Muscle layer of colon (tissue), 2 donors: ENCODE measurements at regions not wholly inside any gene's neighbourhood (a gene's known extent, or its start where the extent isn't known, plus 50 kb on each side); places are given as distances from the start of the nearest gene placed in this dataset.

Experiments
- H3K27ac ChIP-seq: one replicate; pipeline ENCODE4 v1.7.0; 2013; ENCODE audit warnings: low read depth, mild to moderate bottlenecking, low read length, moderate library complexity
- H3K27me3 ChIP-seq, 2 donors: one replicate each; pipeline ENCODE4 v1.7.0; 2013; ENCODE audit warnings: low read length in 2 of 2, mild to moderate bottlenecking in 2 of 2; ENCODE audit not compliant: insufficient read depth in 2 of 2, control insufficient read depth in 1 of 2
- H3K36me3 ChIP-seq: one replicate; pipeline ENCODE4 v1.7.0; 2013; ENCODE audit warnings: mild to moderate bottlenecking, low read length; ENCODE audit not compliant: insufficient read depth
- H3K4me1 ChIP-seq: one replicate; pipeline ENCODE4 v1.7.0; 2013; ENCODE audit warnings: mild to moderate bottlenecking, low read length; ENCODE audit not compliant: insufficient read depth
- H3K4me3 ChIP-seq, 2 donors: one replicate each; pipeline ENCODE4 v1.7.0; 2013; ENCODE audit warnings: low read length in 2 of 2, low read depth in 1 of 2, mild to moderate bottlenecking in 1 of 2, moderate library complexity in 1 of 2
- H3K9ac ChIP-seq: one replicate; pipeline ENCODE4 v1.7.0; 2013; ENCODE audit warnings: low read length
- H3K9me3 ChIP-seq: one replicate; pipeline ENCODE4 v1.7.0; 2013; ENCODE audit warnings: mild to moderate bottlenecking, low read length
- donor health status: abdominal sarcoma.
- donor health status: Adenocarcinoma of cecum.

DNA sequence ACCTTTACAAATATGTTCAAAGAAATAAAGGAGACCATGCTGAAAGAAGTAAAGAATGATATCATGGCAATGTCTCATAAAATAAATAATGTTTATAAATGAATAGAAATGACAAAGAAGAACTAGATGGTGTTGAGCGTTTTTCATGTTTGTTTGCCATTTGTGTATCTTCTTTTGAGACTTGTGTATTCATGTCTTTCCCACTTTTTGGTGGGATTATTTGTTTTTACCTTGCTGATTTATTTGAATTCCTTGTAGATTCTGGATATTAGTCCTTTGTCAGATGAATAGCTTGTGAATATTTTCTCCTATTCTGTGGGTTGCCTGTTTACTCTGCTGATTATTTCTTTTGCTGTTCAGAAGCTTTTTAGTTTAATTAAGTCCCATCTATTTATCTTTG lies 732.4 kb downstream of the FAT4 start:
- no peaks in the 10 kb centered on the region for H3K9me3 ChIP-seq
- no peaks in the 10 kb centered on the region for H3K36me3 ChIP-seq
- no peaks in the 10 kb centered on the region for H3K27me3 ChIP-seq
- H3K27ac ChIP-seq: no peak overlapping the region
- no peak overlapping the region for H3K9ac ChIP-seq
- H3K4me1 ChIP-seq: peaks cover 5% of the 10 kb centered on the region
- H3K4me3 ChIP-seq: no peak overlapping the region

DNA sequence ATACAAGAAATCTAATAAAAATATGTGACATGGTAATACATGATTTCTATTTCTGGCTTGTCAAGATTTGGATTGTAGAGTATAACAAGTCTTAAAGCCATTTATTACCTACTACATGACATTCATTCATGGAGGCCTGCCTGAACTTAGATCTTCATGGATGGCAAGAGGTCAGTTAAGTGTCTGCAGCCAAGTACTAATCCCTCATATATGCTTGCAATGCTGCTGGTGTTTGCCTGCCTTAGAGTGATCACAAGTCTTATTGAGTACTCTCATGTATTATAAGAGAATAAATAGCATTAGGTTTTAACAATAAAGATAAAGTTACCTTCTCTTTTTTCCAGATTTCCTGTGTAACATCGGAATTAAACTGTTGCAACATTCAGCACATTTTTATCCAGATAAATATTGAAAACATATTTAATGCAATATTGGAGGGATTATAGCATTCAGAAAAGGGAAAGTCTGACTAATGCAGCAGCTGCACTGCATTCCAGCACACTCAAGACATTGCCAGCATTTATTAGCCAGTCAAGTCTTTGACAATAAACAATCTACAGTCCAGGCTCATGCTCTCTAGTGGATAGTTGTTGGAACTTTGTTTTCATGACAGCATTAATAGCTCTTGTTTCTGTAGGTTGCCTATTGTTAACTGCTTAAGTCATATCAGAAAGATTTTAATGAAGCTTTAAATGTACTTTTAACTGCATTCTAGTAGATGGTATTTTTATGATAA lies 737.1 kb downstream of the FAT4 start:
- Histone ChIP-seq H3K4me1 (peaks cover 8% of the 10 kb centered on the region), H3K36me3 (no peaks in the 10 kb centered on the region), H3K4me3 (no peak overlapping the region), H3K9ac (no peak overlapping the region), H3K9me3 (no peaks in the 10 kb centered on the region), H3K27ac (no peak overlapping the region), H3K27me3 (no peaks in the 10 kb centered on the region)

DNA sequence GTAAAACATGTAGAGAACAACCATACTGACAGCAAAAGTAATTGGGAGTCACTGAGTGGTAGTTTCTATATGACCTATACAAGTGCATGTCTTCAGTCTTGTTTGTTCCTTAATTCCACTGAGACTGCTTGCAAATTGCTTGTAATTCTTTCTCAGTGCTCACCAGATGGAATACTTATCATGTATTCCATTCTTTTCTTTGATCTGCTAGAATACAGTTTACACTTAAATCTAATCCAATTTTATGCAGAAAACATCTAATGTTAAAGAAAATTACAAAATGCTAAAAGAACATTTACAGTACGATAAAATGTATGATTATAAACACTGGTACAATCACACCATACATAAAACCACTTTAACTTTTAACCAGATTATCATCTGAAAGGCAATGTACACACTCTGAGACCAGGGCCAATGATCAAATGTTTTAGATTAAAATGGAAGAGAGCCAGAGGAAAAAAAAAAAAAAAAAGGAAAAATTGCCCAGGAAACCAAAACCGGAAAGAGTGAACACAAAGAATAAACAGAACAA lies 741.4 kb downstream of the FAT4 start:
- Histone ChIP-seq H3K4me1 (peaks cover 8% of the 10 kb centered on the region), H3K27me3 (no peaks in the 10 kb centered on the region), H3K36me3 (no peaks in the 10 kb centered on the region), H3K4me3 (no peak overlapping the region), H3K9ac (no peak overlapping the region), H3K9me3 (no peaks in the 10 kb centered on the region), H3K27ac (no peak overlapping the region)

DNA sequence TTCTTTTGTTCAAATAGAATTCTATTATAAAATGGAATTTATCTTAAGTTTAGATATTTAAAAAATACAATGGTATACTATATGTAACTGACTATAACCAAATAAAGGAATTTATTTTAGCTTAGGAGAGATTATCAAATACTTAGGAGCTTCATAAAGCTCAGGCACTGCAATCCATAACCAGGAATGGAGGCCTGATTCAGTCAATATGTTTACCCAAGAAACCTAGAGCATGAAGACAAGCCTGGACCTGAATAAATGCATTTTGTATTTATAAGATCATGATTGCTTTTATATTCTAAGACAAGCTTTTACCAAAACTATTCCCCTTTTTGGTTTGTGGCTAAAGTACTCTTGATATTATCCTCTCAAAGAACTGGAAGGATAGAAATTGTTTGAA lies 742.6 kb downstream of the FAT4 start:
- Histone ChIP-seq H3K9me3 (no peaks in the 10 kb centered on the region), H3K9ac (no peak overlapping the region), H3K27me3 (no peaks in the 10 kb centered on the region), H3K4me3 (no peak overlapping the region), H3K36me3 (no peaks in the 10 kb centered on the region), H3K27ac (no peak overlapping the region), H3K4me1 (peaks cover 3% of the 10 kb centered on the region)

DNA sequence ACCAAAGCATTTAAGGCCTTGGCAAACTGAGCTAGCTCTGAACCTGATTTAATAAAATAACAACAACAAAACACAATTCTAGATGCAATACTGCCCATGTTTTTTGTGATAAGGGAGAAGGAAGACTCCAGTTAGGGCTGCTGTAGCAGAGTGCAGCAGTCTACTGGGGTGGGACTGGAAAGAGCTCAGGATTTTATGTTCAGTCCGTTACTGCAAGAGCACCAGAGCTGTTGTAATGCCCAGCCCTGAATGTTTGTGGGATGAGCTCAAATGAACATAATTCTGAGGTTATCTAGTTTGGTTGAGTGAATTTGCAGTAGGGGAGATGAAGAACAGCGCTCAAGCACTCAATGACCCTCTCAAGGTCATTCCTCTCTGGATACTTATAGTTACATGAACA lies 743.8 kb downstream of the FAT4 start:
- H3K4me1 ChIP-seq: no peaks in the 10 kb centered on the region
- H3K36me3 ChIP-seq: no peaks in the 10 kb centered on the region

DNA sequence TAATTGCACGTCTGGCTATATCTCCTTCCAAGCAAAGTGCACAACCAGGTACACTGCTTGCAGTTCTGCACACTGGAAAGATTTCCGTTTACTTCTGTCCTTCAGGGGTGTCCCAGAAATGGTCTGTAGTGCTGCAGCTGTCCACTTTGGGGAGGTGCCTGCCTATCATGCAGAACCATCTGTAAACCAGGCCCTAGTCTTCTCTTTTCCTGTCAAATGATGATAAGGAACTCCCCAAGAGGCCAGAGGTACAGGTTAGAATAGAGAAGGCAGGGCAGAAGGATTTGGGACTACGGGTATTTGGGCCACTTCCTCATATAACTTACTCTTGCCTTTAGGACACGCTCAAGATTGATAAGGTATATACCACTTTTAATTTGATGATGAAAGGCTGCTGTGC lies 746.9 kb downstream of the FAT4 start:
- Histone ChIP-seq H3K9ac (no peak overlapping the region), H3K27ac (no peak overlapping the region), H3K4me3 (no peak overlapping the region), H3K4me1 (no peaks in the 10 kb centered on the region), H3K9me3 (no peaks in the 10 kb centered on the region), H3K36me3 (no peaks in the 10 kb centered on the region), H3K27me3 (no peaks in the 10 kb centered on the region)

More for the DNA sequence above, 743.8 kb downstream of the FAT4 start:
- no peak overlapping the region for H3K4me3 ChIP-seq
- H3K27me3 ChIP-seq: no peaks in the 10 kb centered on the region
- H3K9me3 ChIP-seq: no peaks in the 10 kb centered on the region
- no peak overlapping the region for H3K27ac ChIP-seq
- H3K9ac ChIP-seq: no peak overlapping the region

DNA sequence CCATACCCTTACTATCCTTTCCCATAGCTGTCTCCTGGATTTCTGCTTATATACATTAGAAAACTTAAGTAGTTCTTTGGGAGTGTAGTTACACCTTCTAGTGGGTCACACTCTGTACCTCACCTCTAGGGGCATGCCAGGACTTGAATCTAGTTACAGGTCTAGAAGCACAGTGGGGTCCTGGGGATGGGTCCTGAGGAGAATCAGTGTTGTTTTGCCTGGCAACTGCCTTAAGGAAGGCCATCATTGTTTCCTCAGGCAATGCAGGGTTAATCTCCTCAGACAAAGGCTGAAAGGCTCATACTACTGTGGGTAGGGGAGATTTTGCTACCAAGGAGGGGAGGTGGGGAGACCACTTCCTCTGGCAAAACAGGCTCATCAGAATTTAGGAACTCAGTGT lies 750.3 kb downstream of the FAT4 start:
- no peak overlapping the region for H3K9ac ChIP-seq
- no peaks in the 10 kb centered on the region for H3K36me3 ChIP-seq
- H3K4me1 ChIP-seq: no peaks in the 10 kb centered on the region
- H3K4me3 ChIP-seq: no peak overlapping the region
- H3K9me3 ChIP-seq: no peaks in the 10 kb centered on the region
- H3K27me3 ChIP-seq: no peaks in the 10 kb centered on the region
- no peak overlapping the region for H3K27ac ChIP-seq

DNA sequence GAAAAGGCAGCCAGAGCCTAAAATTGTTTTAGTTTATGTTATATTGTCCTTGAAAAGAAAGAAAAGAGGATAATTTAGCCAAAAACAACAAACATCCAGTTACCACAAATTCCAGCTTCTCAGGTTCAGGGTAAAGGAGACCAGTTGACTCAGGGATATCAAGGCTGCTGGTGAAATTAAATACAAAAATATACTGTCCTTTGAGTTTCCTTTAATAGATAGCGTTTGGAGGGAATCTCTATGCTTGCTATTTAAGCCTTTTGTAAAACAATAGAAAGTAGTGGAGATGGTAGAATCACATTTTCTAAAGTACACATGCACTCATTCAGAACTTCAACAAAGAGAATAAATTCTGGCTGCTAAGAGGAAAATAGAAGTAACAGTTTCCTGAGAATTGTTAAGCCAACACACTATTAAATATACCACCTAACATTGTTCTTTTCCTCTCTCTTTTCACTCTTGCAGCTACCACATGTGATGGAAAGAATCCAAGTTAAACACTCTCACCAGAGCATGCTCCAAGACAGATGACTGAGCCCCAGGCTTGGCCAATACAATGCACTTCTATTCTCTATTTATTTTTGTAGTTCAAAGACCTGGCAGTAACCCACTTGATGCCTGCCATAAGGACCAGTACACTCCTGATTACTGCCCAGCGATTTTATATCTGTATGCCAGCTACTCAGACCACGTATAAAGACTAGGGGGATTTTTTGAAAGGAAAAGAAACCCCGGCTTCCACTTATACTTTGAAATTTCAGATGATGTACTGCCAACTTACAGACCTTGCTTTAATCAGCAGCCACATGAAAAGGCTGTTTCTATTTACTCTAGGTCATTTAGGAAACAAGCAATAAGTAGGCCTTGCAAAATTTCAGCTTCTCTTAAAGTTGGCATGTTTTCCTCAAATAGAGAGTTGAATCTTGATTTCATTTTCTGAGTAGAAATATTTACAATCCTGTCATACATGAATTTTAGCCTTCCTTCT lies 756.9 kb downstream of the FAT4 start:
- H3K27ac ChIP-seq: no peak overlapping the region
- H3K36me3 ChIP-seq: no peaks in the 10 kb centered on the region
- H3K4me1 ChIP-seq: peaks cover 17% of the 10 kb centered on the region
- no peak overlapping the region for H3K4me3 ChIP-seq
- H3K27me3 ChIP-seq: no peaks in the 10 kb centered on the region
- H3K9ac ChIP-seq: no peak overlapping the region
- no peaks in the 10 kb centered on the region for H3K9me3 ChIP-seq

DNA sequence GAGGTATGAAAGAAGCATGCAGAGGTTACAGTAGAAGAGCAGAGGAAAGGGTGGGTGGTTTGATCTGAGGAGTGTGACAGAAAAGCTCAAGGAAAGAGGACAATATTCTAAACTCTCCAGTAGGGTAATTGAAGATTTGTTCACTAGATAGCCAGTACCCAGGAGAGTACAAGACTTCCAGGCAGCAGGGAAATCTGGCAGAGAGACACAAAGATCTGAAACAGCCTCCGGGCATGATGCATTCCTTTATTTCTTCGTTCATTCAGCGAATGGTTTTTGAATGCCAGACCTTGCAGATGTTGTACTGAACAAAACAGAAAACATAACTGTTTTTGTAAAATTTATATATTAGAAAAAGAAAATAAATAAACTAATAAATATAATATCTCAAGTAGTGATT lies 766.6 kb downstream of the FAT4 start:
- H3K4me3 ChIP-seq: no peak overlapping the region

DNA sequence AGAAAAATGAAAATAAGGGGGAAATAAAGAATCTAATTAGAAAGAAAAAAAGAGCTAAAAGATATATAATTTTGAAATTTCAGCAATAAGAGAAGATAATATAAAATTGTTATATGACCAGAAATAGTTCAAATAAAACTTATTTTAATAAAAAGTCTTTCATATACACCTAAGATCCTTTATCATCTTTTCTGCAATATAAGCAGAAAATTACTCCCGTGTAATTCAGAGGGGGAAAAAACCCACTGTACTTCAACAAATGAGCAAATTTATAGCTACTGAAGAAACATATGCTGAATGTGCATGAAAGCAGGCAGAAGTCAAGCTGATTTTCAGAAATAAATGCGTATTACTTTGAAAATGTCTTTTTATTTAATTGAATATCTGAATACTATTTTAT lies 771.3 kb downstream of the FAT4 start:
- H3K36me3 ChIP-seq: no peaks in the 10 kb centered on the region
- no peaks in the 10 kb centered on the region for H3K9me3 ChIP-seq
- no peak overlapping the region for H3K9ac ChIP-seq
- H3K27me3 ChIP-seq: no peaks in the 10 kb centered on the region
- H3K4me1 ChIP-seq: no peaks in the 10 kb centered on the region
- no peak overlapping the region for H3K4me3 ChIP-seq
- no peak overlapping the region for H3K27ac ChIP-seq

More for the DNA sequence above, 766.6 kb downstream of the FAT4 start:
- H3K9ac ChIP-seq: no peak overlapping the region
- H3K36me3 ChIP-seq: no peaks in the 10 kb centered on the region
- no peak overlapping the region for H3K27ac ChIP-seq
- H3K4me1 ChIP-seq: no peaks in the 10 kb centered on the region
- no peaks in the 10 kb centered on the region for H3K9me3 ChIP-seq
- no peaks in the 10 kb centered on the region for H3K27me3 ChIP-seq

DNA sequence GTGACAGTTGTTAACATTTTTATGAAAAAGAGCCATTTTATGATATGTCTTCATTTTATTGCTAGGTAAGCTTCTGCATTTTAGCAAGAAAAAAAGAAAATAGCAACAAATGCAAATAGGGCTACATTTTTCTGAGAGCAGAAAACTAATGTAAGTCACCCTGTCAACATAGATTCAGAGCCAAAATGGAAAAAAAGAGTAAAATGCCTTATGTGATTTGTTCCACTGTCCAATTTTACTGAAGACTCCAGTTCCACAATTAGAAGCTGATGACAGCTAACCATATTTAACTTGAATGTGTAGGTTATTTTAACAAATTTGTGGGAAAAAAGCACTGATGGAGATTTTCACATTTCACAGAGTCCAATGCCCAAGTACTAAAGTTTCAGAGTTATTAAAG lies 772.3 kb downstream of the FAT4 start:
- H3K9ac ChIP-seq: no peak overlapping the region
- H3K4me1 ChIP-seq: no peaks in the 10 kb centered on the region

More for the DNA sequence above, 772.3 kb downstream of the FAT4 start:
- H3K27ac ChIP-seq: no peak overlapping the region
- no peaks in the 10 kb centered on the region for H3K27me3 ChIP-seq
- no peaks in the 10 kb centered on the region for H3K9me3 ChIP-seq
- no peak overlapping the region for H3K4me3 ChIP-seq
- H3K36me3 ChIP-seq: no peaks in the 10 kb centered on the region
